ENCODE measurements at regions not wholly inside any gene's neighbourhood (a gene's known extent, or its start where the extent isn't known, plus 50 kb on each side); places are given as distances from the start of the nearest gene placed in this dataset.

- Histone ChIP-seq H3K4me1 (ENCODE audit: insufficient read depth, low read length) (no peaks in the 10 kb centered on the region), H2AFZ (ENCODE audit: low read length) (no peak overlapping the region), H3K9me3 (ENCODE audit: low read length) (no peaks in the 10 kb centered on the region), H3K4me3 (replicated peaks in 1 of 3; ENCODE audit: insufficient read depth in 1 of 3, low read depth in 2 of 3, low read length in 3 of 3) (no peak overlapping the region), H4K20me1 (ENCODE audit: insufficient read depth, low read length) (no peaks in the 10 kb centered on the region), H3K36me3 (replicated peaks in 1 of 2; ENCODE audit: control insufficient read depth in 1 of 2, insufficient read depth in 2 of 2, low read length in 2 of 2) (no peaks in the 10 kb centered on the region), H3K27me3 (ENCODE audit: control insufficient read depth in 1 of 2, insufficient read depth in 2 of 2, low read length in 2 of 2) (no peaks in the 10 kb centered on the region), H3K79me2 (ENCODE audit: insufficient read depth, low read length) (no peaks in the 10 kb centered on the region), H3K4me2 (ENCODE audit: low read depth, low read length) (no peak overlapping the region), H3K9ac (ENCODE audit: insufficient read depth, low read depth, low read length) (no peak overlapping the region), H3K27ac (ENCODE audit: extremely low read length, insufficient read depth, low read length) (no peak overlapping the region)
- no peak for TF ChIP-seq ARNT (IDR thresholded peaks at IDR 0.05)
- TF ChIP-seq SNAPC5 (CRISPR knock-in tag; IDR thresholded peaks at IDR 0.05; ENCODE audit: borderline replicate concordance), result no peak
- no peak for TF ChIP-seq ZNF75D (CRISPR knock-in tag; IDR thresholded peaks at IDR 0.05; ENCODE audit: borderline replicate concordance)
- no peak for TF ChIP-seq PAX8 (CRISPR knock-in tag; IDR thresholded peaks at IDR 0.05; ENCODE audit: borderline replicate concordance)
- TF ChIP-seq NFRKB (IDR thresholded peaks at IDR 0.05), result no peak
- TF ChIP-seq NBN (conservative IDR thresholded peaks at IDR 0.05), result no peak
- no peak for TF ChIP-seq RBM22 (optimal IDR thresholded peaks at IDR 0.05; ENCODE audit: low read length)
- TF ChIP-seq ZNF770 (CRISPR knock-in tag; IDR thresholded peaks at IDR 0.05), result no peak
- no peak for TF ChIP-seq ZNF776 (CRISPR knock-in tag; IDR thresholded peaks at IDR 0.05)
- TF ChIP-seq TFDP2 (CRISPR knock-in tag; IDR thresholded peaks at IDR 0.05), result no peak
- no peak for TF ChIP-seq MTF2 (CRISPR knock-in tag; IDR thresholded peaks at IDR 0.05; ENCODE audit: borderline replicate concordance)
- 13% methylated on average over 3 of the region's 3 CpGs for WGBS (ENCODE audit: low lambda C conversion rate)
- intact Hi-C loops (cut with micrococcal nuclease; ENCODE audit: unreplicated experiment) (no loop called here), in situ Hi-C loops (cut with HindIII; ENCODE audit: extremely low pct_ligation_motif_present, low pct_unique_long_range_greater_than_20kb) (no loop called here)
- no TSS peak for BruUV-seq (replicated peaks)
- POLR2A ChIA-PET, result no interaction called here
- DNase-seq (ENCODE audit: low spot score), result no peak
- no peak for ATAC-seq
- CTCF ChIA-PET (ENCODE audit: low intra/inter-chr PET ratio, low total read pairs), result no interaction called here
- no peak for FAIRE-seq
Observed at GRCh38 chr5:86143837-86144236, 473.9 kb upstream of the COX7C start.

All from HepG2 (cell line).